AG20443 (cell line): ENCODE measurements at regions not wholly inside any gene's neighbourhood (a gene's known extent, or its start where the extent isn't known, plus 50 kb on each side); places are given as distances from the start of the nearest gene placed in this dataset.
"Not testable (repeated sequence)": the region's sequence is repeated elsewhere in the genome, so short reads cannot be mapped to it uniquely, and the experiment has no call there.

Source experiments
- DNase-seq: peaks from one replicate; pipeline ENCODE4 v3.0.0; 2012; ENCODE audit warnings: low spot score, mixed read lengths

DNA sequence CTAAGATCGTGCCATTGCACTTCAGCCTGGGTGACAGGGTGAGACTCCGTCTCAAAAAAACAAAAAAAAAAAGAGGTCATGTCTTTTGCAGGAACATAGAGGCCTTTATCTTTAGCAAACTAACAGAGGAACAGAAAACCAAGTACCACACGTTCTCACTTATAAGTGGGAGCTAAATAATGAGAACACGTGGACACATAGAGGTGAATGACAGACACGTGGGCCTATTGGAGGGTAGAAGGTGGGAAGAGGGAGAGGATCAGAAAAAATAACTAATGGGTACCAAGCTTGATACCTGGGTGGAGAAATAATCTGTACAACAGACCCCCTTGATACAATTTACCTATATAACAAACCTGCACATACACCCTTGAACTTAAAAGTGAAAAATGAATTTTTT lies 401.4 kb upstream of the NAALADL2 start:
- no peak for DNase-seq

DNA sequence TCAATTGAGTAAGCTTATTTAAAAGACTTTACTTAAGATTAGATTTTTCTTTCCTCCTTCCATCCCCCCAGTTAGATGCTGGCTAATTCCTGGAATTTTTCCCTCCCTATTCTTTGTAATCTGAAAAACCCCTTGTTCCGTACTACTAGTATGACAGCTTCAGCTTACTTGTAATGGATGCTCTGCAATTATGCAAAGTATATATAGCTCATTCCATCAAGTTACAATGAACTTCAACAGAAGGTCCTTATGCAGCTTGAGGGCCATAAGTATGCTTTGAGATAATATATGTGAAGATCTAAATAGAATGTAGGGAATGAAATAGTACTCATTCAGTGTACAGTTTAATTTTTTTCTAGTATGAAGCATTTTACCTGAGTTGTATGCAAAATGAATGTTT lies 398.3 kb upstream of the NAALADL2 start:
- no peak for DNase-seq

DNA sequence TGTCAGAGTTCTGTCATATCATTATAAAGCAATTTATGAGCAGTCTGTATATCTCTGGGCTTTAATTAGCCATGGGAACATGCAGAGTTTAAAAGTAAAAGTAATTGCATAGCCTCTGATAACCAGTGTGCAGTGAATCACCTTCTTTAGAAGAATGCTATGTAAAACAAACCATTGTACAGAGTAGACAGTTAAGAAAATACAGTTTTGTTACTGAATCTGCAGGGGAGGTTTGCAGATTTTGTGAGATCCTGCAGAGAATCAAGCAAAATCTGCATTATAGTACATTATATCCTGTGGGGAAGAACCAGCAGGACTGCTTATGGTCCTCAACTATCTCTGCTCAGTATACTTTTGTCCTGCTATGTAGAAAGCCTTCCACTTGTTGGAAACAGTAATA lies 396.2 kb upstream of the NAALADL2 start:
- no peak for DNase-seq

DNA sequence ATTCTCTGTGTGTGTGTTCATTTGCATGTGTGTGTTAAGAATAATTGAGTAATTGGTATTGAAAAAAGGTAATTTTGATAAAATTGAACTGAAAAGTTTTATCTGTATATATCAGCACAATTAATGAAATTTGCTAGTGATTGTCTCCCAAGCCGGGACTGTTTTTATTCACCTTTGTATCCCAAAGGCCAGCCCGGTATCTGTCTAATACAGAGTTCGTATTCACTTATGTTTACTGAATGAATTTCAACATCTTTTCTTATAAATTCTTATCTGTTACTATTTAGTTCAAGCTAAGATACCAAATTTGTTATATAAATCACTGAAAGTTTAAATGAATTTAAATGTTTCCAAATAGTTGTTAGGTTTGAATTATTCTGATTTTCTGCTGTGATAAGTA lies 394.0 kb upstream of the NAALADL2 start:
- no peak for DNase-seq

DNA sequence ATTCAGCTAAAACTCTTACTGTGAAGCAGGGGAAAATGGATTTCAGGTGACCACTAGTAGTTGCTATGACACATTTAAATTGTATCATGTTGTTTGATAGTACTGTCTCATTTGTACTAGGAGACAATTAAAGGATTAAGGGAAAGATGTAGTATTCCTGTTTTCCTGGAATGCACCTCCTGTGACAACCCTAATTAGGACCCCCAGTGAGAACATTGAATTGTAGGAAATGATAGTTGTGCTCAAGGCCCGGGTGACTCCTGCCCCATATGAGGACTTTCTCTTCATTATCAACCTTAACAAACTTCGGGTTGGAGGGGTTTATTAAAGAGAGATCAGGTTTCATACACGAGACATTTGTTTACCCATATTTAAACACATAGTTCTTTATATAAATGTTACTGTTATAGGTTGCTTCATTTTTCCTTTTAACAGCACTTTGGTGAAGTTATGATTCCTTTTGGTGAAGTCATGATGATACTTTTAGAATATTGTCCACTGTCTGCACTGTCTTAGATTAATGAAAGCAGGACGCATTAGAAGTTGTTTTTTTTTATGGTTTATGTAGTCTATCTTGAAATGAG lies 392.6 kb upstream of the NAALADL2 start:
- DNase-seq = no peak

DNA sequence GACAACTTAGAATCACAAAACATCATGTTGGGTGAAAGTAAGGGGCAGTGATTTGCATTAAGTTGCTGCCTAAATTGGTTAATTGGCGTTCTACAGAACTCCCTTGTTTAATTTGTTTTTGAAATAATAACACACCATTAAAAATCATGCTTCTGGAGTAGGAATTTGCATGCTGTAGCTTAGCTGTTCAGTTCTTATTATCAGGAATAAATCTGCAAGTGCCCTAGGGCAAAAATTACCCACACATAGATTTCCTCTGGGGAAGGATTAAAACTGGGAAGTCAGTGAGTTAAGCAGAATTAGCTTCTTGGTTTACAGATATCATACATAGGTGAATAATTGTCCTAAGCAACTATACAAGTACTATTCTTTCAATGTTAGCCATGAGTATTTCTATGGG lies 381.6 kb upstream of the NAALADL2 start:
- no peak for DNase-seq

DNA sequence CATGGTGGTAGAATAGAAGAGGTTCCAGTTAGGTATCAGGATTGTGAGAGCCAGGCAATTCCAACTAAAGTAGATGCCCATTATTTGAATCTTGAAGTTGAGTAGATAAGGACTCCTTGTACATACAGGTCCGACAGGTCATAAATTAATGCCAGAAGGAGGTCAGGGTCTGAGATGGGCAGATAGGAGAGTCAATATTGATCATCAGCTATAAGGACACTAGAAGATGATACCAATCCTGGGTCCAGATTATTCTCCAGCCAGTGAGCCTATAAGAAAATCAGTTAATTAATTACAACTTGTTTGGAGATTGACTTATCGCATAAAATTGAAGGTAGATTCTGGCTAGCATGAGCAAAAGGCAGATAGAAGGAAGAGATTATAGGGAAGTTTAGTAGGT lies 378.4 kb upstream of the NAALADL2 start:
- no peak for DNase-seq

DNA sequence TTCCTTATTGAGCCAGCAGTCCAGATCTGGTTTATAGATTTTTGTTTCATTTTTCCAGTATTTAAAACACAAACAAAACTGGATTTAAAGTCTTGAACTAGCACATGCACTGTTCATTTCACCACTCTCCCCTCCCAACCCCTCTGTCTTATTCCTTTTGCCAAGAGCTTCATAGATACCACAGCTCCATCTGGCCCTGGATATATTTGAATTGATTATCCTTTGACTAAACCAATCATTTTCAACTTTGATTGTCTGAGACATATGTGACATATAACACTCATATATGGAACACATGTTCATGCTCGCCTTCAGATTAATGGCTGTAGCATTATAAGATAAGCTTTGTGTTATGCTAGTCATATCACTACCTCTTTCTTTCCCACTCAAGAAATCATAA lies 376.6 kb upstream of the NAALADL2 start:
- no peak for DNase-seq

DNA sequence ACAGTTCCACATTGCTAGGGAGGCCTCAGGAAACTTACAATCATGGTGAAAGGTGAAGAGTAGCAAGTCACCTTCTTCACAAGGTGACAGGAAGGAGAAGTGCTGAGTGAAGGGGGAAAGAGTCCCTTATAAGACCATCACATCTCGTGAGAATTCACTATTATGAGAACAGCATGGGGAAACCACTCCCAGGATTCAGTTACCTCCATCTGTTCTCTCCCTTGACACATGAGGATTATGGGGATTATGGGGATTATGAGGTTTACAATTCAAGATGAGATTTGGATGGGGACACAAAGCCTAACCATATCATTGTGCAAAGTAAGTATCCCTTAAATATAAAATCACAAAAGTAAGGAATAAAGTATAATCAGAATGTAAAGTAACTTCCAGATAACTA lies 375.9 kb upstream of the NAALADL2 start:
- DNase-seq = no peak

DNA sequence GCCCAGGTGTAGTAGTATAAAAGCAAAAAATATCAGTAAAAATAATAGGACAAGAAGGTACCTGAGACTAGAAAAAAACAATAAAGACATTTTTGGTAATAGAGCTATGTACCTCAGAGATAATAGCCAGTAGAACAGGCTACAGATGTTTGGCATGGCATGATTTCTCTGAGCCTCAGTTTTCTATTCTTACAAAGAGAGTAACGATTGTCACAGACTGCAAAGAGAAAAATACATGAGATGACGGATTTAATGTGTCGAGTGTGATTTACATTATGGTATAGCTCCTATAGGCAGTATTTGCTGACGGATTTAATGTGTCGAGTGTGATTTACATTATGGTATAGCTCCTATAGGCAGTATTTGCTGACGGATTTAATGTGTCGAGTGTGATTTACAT lies 375.3 kb upstream of the NAALADL2 start:
- DNase-seq = not testable (repeated sequence)

DNA sequence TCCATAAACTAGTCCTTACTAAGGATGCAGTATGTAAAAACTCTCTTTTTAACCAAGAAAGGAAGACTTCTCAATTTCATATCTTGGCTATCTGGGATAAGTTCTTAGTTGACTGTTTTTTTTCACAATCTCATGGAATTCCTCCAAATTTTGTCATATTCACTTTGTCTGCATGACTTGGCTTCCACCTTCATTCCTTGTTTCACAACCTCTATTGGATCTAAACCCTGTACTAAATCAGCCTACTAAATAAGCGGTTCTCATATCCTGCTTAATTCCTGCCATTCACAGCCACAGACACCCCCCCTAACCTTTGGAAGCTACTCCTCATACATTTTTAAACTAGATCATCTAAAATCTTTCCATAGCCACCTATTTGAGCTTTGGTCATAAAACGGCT lies 370.6 kb upstream of the NAALADL2 start:
- peak; percentile 20 for DNase-seq

DNA sequence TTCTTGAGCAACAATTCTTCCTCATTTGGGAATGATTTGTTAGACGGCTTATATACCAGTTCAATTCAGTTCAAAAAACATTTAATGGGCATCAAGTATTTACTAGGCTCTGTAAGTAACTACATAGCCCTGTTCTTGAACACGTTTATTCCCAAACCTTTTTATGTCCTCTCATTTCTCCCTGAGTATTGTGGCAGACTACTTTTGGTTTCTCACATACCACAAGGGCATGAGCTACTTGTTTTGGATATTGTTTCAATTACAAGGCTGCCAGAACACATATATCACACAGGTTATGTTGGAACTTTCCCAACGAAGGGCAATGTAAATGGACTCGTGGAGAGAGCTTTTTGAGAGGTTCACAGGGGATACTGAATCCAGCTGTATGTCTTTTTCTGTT lies 363.8 kb upstream of the NAALADL2 start:
- DNase-seq = peak; percentile 9

DNA sequence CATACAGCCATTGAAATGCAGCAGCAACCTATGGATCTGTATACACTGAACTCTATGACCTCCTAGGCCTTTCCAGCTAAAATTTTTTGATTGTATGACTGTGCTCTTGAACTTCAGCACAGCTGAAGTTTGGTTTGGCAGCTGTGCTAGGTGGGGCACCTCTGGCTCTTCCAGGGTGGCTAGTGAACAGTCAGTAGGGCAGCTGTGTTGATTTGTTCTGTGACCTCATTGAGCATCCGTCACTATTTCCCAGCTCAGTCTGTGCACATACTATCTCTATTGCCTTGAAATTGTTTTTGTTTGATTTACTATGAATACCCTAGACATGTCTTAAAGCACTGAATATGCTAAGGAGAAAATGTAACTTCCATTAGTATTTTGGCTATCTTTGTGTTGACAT lies 363.2 kb upstream of the NAALADL2 start:
- DNase-seq = peak; percentile 40

DNA sequence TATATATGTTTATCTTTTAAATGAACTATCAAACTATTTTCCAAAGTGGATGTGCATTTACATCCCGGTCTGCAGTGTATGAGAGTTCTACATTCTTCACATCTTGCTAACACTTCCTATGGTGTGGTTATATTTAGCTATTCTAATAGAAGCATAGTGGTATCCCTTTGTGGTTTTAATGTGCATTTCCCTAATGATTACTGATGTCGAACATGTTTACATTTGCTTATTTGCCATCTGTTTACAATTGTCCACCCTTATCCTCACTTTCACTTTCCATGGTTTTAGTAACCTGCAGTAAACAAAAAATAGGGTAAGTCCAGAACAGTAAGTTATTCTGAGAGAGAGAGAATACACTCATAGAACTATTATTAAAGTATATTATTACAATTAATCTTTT lies 360.5 kb upstream of the NAALADL2 start:
- DNase-seq = no peak

DNA sequence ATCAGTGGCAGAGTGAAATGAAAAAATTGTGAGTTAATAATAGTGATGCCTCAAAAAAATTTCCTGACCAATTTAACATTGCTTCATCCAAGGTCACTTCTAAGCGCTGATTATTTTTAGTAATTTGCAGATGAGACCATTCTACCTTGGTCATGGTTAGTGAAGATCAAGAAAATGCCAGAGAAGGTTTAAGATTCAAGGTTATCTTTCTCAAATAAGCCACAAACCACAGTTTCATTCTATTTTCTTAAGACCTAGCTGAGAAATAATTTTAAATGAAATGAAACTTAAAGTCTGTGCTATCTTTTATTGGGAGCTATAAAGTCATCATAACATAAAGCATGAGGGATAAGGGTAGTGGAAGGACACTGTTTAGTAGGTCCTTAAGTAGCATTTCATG lies 353.9 kb upstream of the NAALADL2 start:
- DNase-seq = no peak

DNA sequence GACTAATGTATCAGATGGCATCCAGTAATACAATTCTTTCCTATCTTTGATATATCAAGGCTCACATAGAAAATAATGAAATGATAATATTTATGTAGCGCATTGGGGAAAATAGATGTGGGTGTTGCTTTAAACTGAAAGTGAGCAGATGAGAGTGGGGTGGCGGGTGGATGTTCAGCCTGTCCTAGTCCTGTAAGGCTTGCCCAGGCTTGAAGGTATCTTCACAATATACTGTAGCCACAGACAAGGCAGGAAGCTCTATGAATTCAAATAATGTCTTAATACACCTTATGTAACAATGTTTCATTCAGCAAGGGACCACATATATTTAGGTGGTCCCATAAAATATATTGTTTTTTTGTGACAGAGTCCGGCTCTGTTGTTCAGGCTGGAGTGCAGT lies 334.9 kb upstream of the NAALADL2 start:
- DNase-seq = no peak

DNA sequence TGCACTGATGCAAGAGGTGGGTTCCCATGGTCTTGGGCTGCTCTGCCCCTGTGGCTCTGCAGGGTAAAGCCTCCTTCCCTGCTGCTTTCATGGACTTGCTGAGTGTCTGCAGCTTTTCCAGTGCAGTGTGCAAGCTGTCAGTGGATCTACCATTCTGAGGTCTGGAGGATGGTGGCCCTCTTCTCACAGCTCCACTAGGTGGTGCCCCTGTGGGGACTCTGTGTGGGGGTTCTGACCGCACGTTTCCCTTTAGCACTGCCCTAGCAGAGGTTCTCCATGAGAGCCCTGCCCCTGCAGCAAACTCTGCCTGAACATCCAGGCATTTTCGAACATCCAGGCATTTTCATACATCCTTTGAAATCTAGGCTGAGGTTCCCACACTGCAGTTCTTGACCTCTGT lies 329.8 kb upstream of the NAALADL2 start:
- DNase-seq = no peak

DNA sequence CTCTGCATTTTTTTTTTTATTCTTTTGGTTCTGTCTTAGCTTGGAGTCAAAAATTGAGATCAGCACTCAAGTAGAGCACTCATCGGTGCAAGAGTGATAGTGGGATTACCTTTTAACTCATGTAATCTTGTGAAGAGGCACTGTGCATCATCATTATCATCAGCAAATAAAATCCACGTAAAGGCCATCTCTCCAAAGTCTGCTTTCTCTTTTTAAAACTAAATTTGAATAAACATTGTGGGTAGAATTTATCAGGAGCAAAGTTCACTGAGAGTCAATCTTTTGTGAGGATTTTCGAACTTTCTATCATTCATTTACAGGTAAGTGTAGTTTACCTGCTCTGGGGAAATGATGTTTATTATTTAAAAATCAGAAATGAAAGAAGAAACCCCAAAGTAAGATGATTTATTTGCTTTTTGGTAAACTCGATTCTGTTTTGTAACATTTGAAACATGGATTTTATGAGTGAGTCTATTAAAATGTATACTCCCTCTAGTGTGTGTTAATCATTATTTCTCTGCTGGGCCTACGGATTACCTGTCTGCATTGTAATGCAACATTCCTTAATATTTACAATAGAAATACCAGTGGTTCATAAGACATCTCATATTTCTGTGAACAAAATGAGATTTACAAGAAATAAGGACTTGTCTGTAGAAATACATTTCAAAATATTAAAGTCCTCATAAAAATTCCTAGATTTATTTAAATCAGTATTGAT lies 327.7 kb upstream of the NAALADL2 start:
- DNase-seq = no peak

DNA sequence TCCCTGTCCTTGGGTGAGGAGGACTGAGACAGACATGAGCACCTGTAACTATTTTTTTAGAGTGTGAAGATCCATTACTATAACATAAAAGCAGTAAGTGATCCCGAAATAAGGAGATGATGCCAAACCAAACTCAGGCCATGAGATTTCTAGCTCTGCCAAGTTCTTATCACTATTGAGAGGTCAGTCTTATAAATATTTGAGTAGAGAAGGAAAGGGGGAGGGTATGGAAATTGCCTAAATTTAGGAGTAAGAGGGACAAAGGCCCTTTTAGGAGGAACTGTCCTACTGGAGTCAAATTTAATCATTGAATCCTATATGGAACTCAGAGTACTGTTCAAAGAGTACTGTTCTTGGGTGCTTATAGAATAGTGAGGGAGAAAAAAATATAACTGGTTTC lies 326.9 kb upstream of the NAALADL2 start:
- DNase-seq = no peak

DNA sequence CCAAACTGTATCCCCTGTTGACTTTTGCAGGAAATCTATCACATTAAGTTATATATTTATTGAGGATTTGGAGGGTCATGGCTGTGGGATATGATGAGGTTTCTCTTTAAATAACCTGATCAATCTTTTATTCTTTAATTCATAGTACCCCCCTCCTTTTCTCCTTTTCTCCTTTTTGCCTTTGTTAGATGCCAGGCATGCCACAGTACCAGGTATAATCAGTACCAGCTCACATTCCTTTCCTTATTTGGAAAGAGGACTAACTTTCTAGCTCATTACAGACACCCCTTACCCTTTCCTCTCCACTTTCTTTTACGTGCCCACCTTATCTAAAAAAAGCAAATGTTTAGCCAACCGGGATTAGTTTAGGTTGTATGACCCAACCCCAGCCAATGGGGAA lies 326.4 kb upstream of the NAALADL2 start:
- no peak for DNase-seq

DNA sequence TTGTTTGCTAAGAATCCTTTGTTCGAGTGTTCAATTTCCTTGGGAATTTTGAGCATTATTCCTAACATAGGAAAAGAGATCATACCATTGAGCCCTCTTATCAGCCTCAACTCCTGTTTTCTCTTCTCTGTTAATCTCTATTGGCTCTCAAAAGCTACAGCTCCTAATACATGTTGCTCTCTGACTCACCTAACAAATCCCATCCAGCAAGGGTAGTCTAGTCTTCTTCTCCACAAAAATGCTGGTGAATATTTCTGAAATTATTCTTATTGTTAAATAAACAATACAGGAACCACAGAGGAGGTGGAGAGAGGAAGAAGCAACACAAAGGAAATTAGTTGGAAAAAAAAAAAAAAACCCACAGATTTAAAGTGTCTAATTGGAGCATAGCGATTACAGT lies 325.8 kb upstream of the NAALADL2 start:
- peak; percentile 68 for DNase-seq

DNA sequence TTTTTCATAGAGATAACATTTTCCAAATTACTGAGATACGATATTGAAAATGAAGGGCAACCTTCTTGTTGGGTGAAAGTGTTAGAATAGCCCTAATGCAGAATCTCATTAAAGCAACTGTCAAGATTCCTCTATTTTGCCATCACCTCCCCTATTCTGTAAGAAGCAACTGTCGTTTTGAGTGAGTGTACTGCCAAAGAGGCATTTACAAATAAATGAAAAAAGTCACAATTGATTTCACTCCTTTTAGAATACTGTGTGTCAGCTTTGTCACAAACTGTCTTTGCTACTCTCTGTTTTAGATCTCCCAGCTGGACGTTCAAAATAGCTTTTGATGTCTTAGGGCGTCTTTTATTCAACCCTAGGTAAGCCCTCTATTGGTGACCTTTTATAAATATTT lies 322.8 kb upstream of the NAALADL2 start:
- DNase-seq = no peak

DNA sequence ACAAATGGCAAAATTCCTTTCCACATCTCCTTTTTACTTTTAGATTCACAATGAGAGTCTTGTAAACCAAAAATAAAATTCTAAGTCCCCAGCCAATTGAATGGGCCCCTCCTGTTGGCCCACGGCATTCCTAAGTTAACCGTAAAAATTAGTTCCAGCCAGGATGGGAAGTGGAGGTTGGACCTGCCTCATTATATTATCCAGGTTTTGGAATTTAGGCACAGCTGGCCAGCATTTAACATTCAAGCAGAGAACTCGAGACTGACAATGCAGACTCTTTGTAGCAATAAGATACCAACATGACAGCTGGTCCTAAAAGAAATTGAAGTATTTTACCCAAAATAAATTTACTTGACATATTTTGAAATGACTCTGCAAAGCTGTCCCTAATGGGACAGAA lies 321.0 kb upstream of the NAALADL2 start:
- no peak for DNase-seq
